ENCODE measurements at regions not wholly inside any gene's neighbourhood (a gene's known extent, or its start where the extent isn't known, plus 50 kb on each side); places are given as distances from the start of the nearest gene placed in this dataset.
"Not testable (repeated sequence)": the region's sequence is repeated elsewhere in the genome, so short reads cannot be mapped to it uniquely, and the experiment has no call there.

- DNase-seq = no peak
Observed at GRCh38 chr5:167057665-167058064, 1233.8 kb upstream of the WWC1 start.

- DNase-seq = no peak
Observed at GRCh38 chr5:167061695-167062094, 1229.8 kb upstream of the WWC1 start.

GRCh38 chr5:167063116-167063515, 1228.3 kb upstream of the WWC1 start:
- DNase-seq = no peak

- DNase-seq = no peak
Observed at GRCh38 chr5:167063788-167064187, 1227.7 kb upstream of the WWC1 start.

GRCh38 chr5:167064198-167064776, 1227.2 kb upstream of the WWC1 start:
- DNase-seq = no peak

DNA sequence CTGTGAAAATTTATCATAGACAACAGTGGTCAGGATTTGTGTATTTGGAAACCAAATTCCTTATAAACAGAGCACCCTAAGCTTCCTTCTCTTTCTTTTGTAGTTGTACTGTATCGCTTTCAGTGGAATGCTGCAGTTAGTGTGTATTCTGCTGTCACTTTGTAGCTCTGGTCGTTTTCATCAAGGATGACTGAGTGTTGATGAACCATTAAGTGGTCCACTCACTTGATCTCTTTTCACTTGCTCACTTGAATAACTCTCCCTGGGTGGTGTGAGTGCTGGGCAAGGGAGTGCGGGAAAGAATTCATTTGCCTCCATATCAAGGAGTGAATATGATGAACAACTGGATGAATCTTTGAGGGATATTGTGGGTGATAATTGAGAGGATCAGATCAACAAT, 1225.7 kb upstream of the WWC1 start:
- no peak for DNase-seq

DNA sequence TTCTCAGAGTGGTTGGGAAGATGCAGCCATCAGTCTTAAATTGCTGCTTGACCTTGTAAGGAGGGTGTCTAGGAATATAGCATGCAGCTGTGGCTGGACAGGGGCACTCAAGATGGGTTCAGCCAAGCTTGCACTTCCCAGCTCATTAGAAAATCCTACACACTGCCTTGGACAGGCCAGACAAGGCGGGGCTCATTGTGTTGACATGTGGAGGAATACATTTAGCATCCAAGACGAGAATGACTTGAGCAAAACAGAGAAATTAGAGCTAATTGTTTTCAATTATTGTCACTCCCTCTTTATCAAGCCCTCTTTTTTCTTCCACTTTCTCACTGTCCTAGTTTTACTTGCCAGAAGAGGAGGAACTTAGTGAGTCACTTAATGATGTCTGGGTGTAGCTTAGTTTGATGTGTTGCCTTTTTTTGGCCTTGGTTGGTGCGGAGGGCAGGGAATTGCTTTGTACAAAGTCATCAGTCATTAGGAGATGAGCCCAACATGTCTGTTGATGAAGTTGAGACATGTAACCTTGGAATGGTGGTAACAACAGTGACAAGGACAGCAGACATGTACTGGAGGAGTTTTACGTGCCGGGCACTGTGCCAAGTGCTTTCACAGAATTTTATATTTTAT, 1219.3 kb upstream of the WWC1 start:
- DNase-seq = no peak

DNA sequence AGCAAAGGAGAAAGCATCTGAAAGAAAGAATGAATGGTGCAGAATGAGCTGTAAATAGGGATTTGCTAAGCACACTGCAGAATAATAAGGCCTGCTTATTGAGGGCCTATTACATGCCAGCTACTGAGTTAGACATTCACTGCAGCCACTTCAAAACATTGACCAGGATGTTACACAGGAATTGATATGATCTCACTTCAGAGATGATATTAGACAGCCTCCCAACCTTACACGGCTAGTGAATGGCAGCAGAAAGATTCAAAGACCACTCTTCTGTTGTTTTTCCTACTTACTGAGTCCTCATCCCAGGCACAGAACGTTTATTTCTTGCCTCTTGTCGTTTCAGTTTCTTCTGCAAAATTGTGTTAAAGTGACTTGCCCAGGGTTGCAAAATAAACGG, 1209.9 kb upstream of the WWC1 start:
- DNase-seq = no peak

- DNase-seq = no peak
Observed at GRCh38 chr5:167096816-167097215, 1194.6 kb upstream of the WWC1 start.

GRCh38 chr5:167104351-167104750, 1187.1 kb upstream of the WWC1 start:
- DNase-seq = no peak

GRCh38 chr5:167105941-167106340, 1185.5 kb upstream of the WWC1 start:
- DNase-seq = no peak

- no peak for DNase-seq
Observed at GRCh38 chr5:167107684-167108083, 1183.8 kb upstream of the WWC1 start.

DNA sequence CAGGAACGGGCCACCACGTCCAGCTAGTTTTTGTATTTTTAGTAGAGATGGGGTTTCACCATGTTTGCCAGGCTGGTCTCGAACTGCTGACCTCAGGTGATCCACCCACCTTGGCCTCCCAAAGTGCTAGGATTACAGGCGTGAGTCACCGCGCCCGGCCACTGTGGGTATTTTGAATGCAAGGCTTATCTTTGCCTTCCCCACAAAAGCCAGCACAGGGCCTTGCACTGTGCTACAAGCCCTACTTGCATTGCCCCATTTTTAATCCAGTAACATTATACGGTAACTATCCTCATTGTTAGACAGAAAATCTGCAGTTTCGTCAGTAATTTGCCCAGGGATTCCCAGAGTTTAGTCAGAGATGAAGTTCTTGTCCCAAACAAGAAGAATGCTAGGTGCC, 1183.2 kb upstream of the WWC1 start:
- DNase-seq = not testable (repeated sequence)

GRCh38 chr5:167112556-167112955, 1178.9 kb upstream of the WWC1 start:
- DNase-seq = no peak

GRCh38 chr5:167122267-167122666, 1169.2 kb upstream of the WWC1 start:
- DNase-seq = no peak

- no peak for DNase-seq
Observed at GRCh38 chr5:167123126-167123525, 1168.3 kb upstream of the WWC1 start.

- no peak for DNase-seq
Observed at GRCh38 chr5:167128581-167128980, 1162.9 kb upstream of the WWC1 start.

DNA sequence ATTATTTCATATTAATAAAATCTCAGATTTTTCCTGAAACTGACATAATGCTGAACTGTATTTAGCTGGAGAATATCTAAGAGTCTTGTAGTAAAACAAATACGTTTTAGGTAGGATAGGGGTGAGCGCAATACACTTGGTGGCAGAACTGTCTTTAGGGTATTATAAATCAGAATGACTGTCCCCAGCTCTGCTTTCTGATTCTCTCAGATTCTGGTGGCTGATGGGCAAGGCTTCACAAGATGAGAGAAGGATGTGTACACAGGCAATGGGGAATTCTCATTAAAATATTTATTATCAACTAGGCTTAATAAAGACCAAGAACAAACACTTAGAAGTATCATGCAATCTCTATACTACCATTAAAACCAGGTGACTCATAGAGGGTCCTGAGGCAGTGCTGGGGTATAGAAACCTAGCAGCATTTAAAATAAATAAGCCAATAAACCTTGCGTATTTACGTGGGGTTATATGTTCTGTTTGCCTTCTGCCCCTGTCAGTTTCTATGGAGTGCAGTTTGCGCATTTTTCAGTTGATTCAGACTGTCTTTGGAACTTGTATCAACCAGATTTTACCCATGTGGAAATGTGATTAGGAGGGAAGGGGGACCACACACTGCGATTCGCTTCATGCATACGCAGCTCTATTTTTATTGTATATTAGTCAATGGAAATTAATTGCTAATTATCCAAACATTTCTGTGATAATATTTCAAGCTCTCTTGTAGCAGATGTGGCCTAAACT, 1150.7 kb upstream of the WWC1 start:
- DNase-seq = no peak

DNA sequence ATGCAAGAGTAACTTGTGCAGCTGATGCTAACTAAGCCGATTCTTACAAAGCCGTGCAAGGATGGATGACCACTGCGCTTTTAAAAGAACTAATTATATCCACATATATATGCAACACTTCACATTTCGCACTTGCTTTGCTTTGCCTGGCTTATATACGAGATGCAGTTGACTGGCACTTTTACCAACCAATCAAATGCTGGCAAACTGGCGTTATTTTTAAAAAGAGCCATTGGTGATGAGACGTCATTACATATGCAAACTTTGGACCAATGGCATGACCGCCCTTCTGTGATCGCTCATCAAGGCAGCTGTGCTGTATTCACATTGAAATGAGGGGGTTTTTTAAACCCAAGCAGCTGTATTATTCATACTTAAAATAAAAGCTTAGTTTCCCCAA, 1147.7 kb upstream of the WWC1 start:
- no peak for DNase-seq

DNA sequence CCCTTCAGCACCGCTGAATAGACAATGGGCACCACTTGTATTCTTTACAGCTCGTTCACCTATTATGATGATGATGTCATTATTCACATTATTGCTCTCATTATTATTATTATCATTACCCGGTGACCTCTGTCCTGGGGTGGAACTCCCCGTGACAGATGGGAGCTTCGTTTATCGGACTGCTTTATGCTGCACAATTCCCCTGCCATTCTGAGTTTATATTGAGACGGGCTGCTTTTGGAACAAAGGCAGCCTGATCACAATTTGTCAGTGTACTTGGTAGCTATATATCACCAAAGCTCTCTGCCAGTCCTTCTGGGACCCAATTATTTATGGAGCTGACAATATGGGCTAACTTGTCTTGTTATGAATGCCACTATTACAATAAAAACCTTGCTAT, 1145.6 kb upstream of the WWC1 start:
- DNase-seq = no peak

- no peak for DNase-seq
Observed at GRCh38 chr5:167147879-167148278, 1143.6 kb upstream of the WWC1 start.

DNA sequence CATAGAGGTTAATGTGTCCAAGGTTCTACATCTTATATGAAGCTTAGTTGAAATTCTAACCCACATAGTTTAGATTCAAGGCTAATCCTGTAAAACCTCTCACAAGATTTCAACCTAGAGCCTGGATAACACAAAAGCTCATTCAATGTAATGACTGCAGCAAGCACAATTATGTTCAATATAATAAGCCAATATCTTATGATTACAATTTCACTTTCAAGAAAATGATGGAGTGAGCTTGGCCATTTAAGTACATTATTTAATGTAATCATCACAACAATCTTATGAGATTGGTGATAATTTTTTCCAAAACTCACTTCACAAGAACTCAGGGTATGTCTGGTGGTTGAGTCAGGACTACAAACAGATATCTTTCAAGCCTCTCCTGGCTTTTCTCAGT, 1140.8 kb upstream of the WWC1 start:
- DNase-seq = no peak

- no peak for DNase-seq
Observed at GRCh38 chr5:167152561-167152960, 1138.9 kb upstream of the WWC1 start.

DNA sequence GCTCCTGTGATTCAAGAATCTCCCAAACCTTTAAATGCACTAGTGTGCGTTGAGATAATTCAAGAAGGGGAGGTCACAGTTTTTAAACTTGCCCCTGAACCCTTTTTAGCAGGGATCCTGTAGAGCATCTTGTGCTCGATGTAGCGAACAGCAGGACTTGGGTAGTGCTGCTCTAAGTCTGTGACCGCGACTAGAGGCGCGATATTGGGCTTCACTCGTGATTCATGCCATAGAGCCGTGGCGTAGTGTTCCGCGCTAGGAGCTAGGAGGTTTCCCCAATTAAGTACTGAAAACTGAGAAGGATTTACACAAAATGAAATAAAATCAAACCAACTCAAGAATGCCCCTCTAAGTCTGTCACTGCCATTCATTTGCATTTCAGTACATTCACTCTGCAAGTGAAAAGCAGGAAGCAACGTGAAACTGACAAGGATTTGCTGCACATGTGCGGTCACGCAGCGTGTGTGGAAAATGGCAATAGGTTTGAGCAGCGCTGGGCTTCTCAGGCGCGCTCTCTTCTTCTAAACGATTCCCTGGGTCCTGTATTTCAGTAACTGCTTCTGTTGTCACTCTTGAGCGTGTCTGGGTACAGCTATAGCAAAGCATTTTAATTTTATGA, 1135.9 kb upstream of the WWC1 start:
- no peak for DNase-seq
